ENCODE measurements at regions not wholly inside any gene's neighbourhood (a gene's known extent, or its start where the extent isn't known, plus 50 kb on each side); places are given as distances from the start of the nearest gene placed in this dataset.

DNA sequence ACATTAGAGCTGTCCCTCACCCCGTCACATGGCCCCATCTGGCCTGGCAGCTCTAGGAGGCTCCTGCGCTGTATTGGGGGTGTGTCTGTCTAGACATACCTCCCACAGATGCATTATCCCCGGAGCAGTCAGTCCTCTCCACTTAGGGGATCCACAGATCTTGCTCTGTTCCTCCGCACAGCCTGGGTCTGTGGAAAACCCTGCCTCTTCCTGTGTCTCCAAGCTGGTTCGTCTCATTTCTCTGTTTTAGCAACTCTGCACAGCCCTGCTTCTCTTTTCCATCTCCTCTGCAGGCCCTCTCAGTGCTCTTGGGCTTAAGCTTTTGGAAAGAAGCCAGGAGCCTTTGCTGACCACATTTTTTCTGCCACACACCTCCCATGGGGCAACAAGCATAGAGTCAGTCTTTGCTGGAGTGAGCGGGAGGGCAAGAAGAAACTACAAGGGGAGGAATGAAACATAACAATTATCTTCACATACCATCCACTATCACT lies 241.5 kb downstream of the FOXD2 start (continued):
- TF ChIP-seq EZH2 (IDR thresholded peaks at IDR 0.05; ENCODE audit: low read depth, low read length, severe bottlenecking): no peak
- no peak for TF ChIP-seq EGR1 (IDR thresholded peaks at IDR 0.05; ENCODE audit: borderline replicate concordance, low read depth, low read length)
- TF ChIP-seq SP2 (IDR thresholded peaks at IDR 0.05; ENCODE audit: low read length): no peak
- no peak for TF ChIP-seq TCF12 (IDR thresholded peaks at IDR 0.05; ENCODE audit: low read depth, low read length)

Measured in H1 (cell line).